GM23248 (cell line): ENCODE measurements at regions not wholly inside any gene's neighbourhood (a gene's known extent, or its start where the extent isn't known, plus 50 kb on each side); places are given as distances from the start of the nearest gene placed in this dataset.
"Not testable (repeated sequence)": the region's sequence is repeated elsewhere in the genome, so short reads cannot be mapped to it uniquely, and the experiment has no call there.

Experiments used
- DNase-seq: peaks from one replicate; pipeline ENCODE4 v3.0.0-alpha.2; 2015
- H2AFZ ChIP-seq: fragments of 200-600 bp; sonication (generic); 2 replicates; pipeline ENCODE4 v1.6.1; 2016; ENCODE audit warnings: antibody characterized with exemption
- H3F3A ChIP-seq: fragments of 200-600 bp; sonication (generic); 2 replicates; pipeline ENCODE4 v1.6.1; 2016; ENCODE audit warnings: mild to moderate bottlenecking, antibody characterized with exemption, mixed run types; ENCODE audit not compliant: insufficient read depth
- H3K27ac ChIP-seq: fragments of 200-600 bp; sonication (generic); 2 replicates; pipeline ENCODE4 v1.5.1; 2016; ENCODE audit warnings: mild to moderate bottlenecking
- H3K27me3 ChIP-seq: fragments of 200-600 bp; sonication (generic); replicated peaks from 2 replicates; pipeline ENCODE4 v1.6.1; 2016; ENCODE audit warnings: mild to moderate bottlenecking; ENCODE audit not compliant: insufficient read depth
- H3K36me3 ChIP-seq: fragments of 200-600 bp; sonication (generic); 2 replicates; pipeline ENCODE4 v1.6.1; 2016; ENCODE audit warnings: low read depth, mild to moderate bottlenecking
- H3K4me1 ChIP-seq: fragments of 200-600 bp; sonication (generic); 2 replicates; pipeline ENCODE4 v1.6.1; 2016; ENCODE audit warnings: mild to moderate bottlenecking; ENCODE audit not compliant: insufficient read depth
- H3K4me2 ChIP-seq: fragments of 200-600 bp; sonication (generic); one replicate; pipeline ENCODE4 v1.6.1; 2016; ENCODE audit warnings: mild to moderate bottlenecking; ENCODE audit not compliant: unreplicated experiment
- H3K4me3 ChIP-seq: fragments of 200-600 bp; sonication (generic); 2 replicates; pipeline ENCODE4 v1.5.1; 2016; ENCODE audit warnings: mild to moderate bottlenecking
- H3K79me2 ChIP-seq: fragments of 200-600 bp; sonication (generic); 2 replicates; pipeline ENCODE4 v1.6.1; 2016; ENCODE audit warnings: mild to moderate bottlenecking; ENCODE audit not compliant: insufficient read depth
- H3K9ac ChIP-seq: fragments of 200-600 bp; sonication (generic); 2 replicates; pipeline ENCODE4 v1.6.1; 2016; ENCODE audit warnings: mild to moderate bottlenecking
- H3K9me2 ChIP-seq: fragments of 200-600 bp; sonication (generic); 2 replicates; pipeline ENCODE4 v1.6.1; 2016; ENCODE audit warnings: mixed run types, mild to moderate bottlenecking, moderate library complexity; ENCODE audit not compliant: insufficient read depth
- H3K9me3 ChIP-seq: fragments of 200-600 bp; sonication (generic); one replicate; pipeline ENCODE4 v1.6.1; 2017; ENCODE audit warnings: low read depth
- H4K20me1 ChIP-seq: fragments of 200-600 bp; sonication (generic); 2 replicates; pipeline ENCODE4 v1.6.0; 2016; ENCODE audit not compliant: insufficient read depth
- EZH2 ChIP-seq: fragments of 200-600 bp; sonication (generic); IDR thresholded peaks from 2 replicates; pipeline ENCODE4 v1.6.1; 2018; ENCODE audit warnings: antibody characterized with exemption, mild to moderate bottlenecking; ENCODE audit not compliant: insufficient read depth, poor library complexity, severe bottlenecking
- EZH2phosphoT487 ChIP-seq: fragments of 200-600 bp; sonication (generic); IDR thresholded peaks from 2 replicates; pipeline ENCODE4 v1.6.1; 2018; ENCODE audit warnings: antibody characterized with exemption, moderate library complexity, mild to moderate bottlenecking, low read depth; ENCODE audit not compliant: insufficient read depth
- WGBS, 2 experiments: methylation state at CpG; one replicate each; pipeline ENCODE4 v1.1.6; 2015 to 2017; ENCODE audit warnings: low lambda C conversion rate in 2 of 2, low coverage in 1 of 2; ENCODE audit errors: missing lambda C conversion rate in 2 of 2; 5-methylcytosine and 5-hydroxymethylcytosine counted together
- in situ Hi-C: fragments of 300-500 bp; cut with MboI; formaldehyde crosslinking; loops from 2 replicates; pipeline ENCODE4 v1.15.0; 2020

GRCh38 chr10:53069013-53069412, 296.4 kb upstream of the MBL2 start:
- Histone ChIP-seq H3K9ac (no peak overlapping the region), H4K20me1 (no peaks in the 10 kb centered on the region), H3K9me3 (no peaks in the 10 kb centered on the region), H3K27me3 (no peaks in the 10 kb centered on the region), H3K4me1 (no peaks in the 10 kb centered on the region), H2AFZ (no peak overlapping the region), H3K79me2 (no peaks in the 10 kb centered on the region), H3K36me3 (no peaks in the 10 kb centered on the region), H3K27ac (no peak overlapping the region), H3K4me3 (no peak overlapping the region), H3K9me2 (no peaks in the 10 kb centered on the region), H3K4me2 (no peak overlapping the region), H3F3A (no peaks in the 10 kb centered on the region)
- TF ChIP-seq EZH2 (no peak), EZH2phosphoT487 (no peak)
- in situ Hi-C loops: no loop called here
- DNase-seq: no peak

GRCh38 chr10:53064614-53065013, 292.0 kb upstream of the MBL2 start:
- Histone ChIP-seq H3K27me3 (no peaks in the 10 kb centered on the region), H3K27ac (no peak overlapping the region), H2AFZ (no peak overlapping the region), H3K9ac (no peak overlapping the region), H4K20me1 (no peaks in the 10 kb centered on the region), H3K4me3 (no peak overlapping the region), H3K79me2 (no peaks in the 10 kb centered on the region), H3K4me1 (no peaks in the 10 kb centered on the region), H3F3A (no peaks in the 10 kb centered on the region), H3K9me2 (no peaks in the 10 kb centered on the region), H3K4me2 (no peak overlapping the region), H3K36me3 (no peaks in the 10 kb centered on the region), H3K9me3 (no peaks in the 10 kb centered on the region)
- WGBS, 2 experiments: 0 to 5% methylated on average over 2 of the region's 2 CpGs
- DNase-seq: no peak
- in situ Hi-C loops: no loop called here
- TF ChIP-seq EZH2phosphoT487 (no peak), EZH2 (no peak)

GRCh38 chr10:53063805-53064204, 291.2 kb upstream of the MBL2 start:
- WGBS, 2 experiments: 16 to 25% methylated on average over 3 of the region's 3 CpGs
- no peak for TF ChIP-seq EZH2phosphoT487
- no peak for TF ChIP-seq EZH2

GRCh38 chr10:53052521-53053164, 280.1 kb upstream of the MBL2 start:
- Histone ChIP-seq H3K4me3 (no peak overlapping the region), H3K9me2 (no peaks in the 10 kb centered on the region), H3K4me1 (no peaks in the 10 kb centered on the region), H4K20me1 (no peaks in the 10 kb centered on the region), H3K27me3 (no peaks in the 10 kb centered on the region), H3K9ac (no peak overlapping the region), H3F3A (no peaks in the 10 kb centered on the region), H3K4me2 (no peak overlapping the region), H3K9me3 (no peaks in the 10 kb centered on the region), H2AFZ (no peak overlapping the region), H3K36me3 (no peaks in the 10 kb centered on the region), H3K27ac (no peak overlapping the region), H3K79me2 (no peaks in the 10 kb centered on the region)
- in situ Hi-C loops: no loop called here
- WGBS, 2 experiments: 6% methylated on average over 6 of the region's 6 CpGs
- no peak for TF ChIP-seq EZH2
- TF ChIP-seq EZH2phosphoT487: no peak
- DNase-seq: no peak

More at GRCh38 chr10:53063805-53064204, 291.2 kb upstream of the MBL2 start:
- Histone ChIP-seq H3K27ac (no peak overlapping the region), H3K36me3 (no peaks in the 10 kb centered on the region), H3K9me3 (no peaks in the 10 kb centered on the region), H4K20me1 (no peaks in the 10 kb centered on the region), H2AFZ (no peak overlapping the region), H3K4me1 (no peaks in the 10 kb centered on the region), H3K79me2 (no peaks in the 10 kb centered on the region), H3K9me2 (no peaks in the 10 kb centered on the region), H3K9ac (no peak overlapping the region), H3K27me3 (no peaks in the 10 kb centered on the region), H3K4me3 (no peak overlapping the region), H3K4me2 (no peak overlapping the region), H3F3A (no peaks in the 10 kb centered on the region)
- no peak for DNase-seq
- in situ Hi-C loops: no loop called here

GRCh38 chr10:53045315-53045714, 272.7 kb upstream of the MBL2 start:
- no peak overlapping the region for H3K4me2 ChIP-seq
- no peaks in the 10 kb centered on the region for H3K9me3 ChIP-seq

GRCh38 chr10:53035823-53036222, 263.2 kb upstream of the MBL2 start:
- H3F3A ChIP-seq: not testable (repeated sequence)

More at GRCh38 chr10:53045315-53045714, 272.7 kb upstream of the MBL2 start:
- no peak overlapping the region for H3K27ac ChIP-seq
- no peaks in the 10 kb centered on the region for H3K27me3 ChIP-seq
- H2AFZ ChIP-seq: no peak overlapping the region
- 2 to 19% methylated on average over 2 of the region's 2 CpGs for WGBS, 2 experiments
- TF ChIP-seq EZH2 (no peak), EZH2phosphoT487 (no peak)
- no peaks in the 10 kb centered on the region for H3K79me2 ChIP-seq
- no peaks in the 10 kb centered on the region for H3K9me2 ChIP-seq
- in situ Hi-C loops: no loop called here
- DNase-seq: no peak
- no peaks in the 10 kb centered on the region for H3F3A ChIP-seq
- H3K4me1 ChIP-seq: no peaks in the 10 kb centered on the region
- no peaks in the 10 kb centered on the region for H4K20me1 ChIP-seq
- no peak overlapping the region for H3K4me3 ChIP-seq
- H3K36me3 ChIP-seq: no peaks in the 10 kb centered on the region
- no peak overlapping the region for H3K9ac ChIP-seq

More at GRCh38 chr10:53035823-53036222, 263.2 kb upstream of the MBL2 start:
- H3K9me3 ChIP-seq, H3K79me2 ChIP-seq, H3K9me2 ChIP-seq, H4K20me1 ChIP-seq, in situ Hi-C loops, H3K4me3 ChIP-seq, H3K9ac ChIP-seq, H3K27me3 ChIP-seq, H3K4me1 ChIP-seq, H3K27ac ChIP-seq, H2AFZ ChIP-seq, H3K4me2 ChIP-seq, H3K36me3 ChIP-seq, DNase-seq: not testable (repeated sequence)
- WGBS, 2 experiments: 55 to 72% methylated on average over 5 of the region's 5 CpGs
